Vagina (tissue), 2 donors: ENCODE measurements at regions not wholly inside any gene's neighbourhood (a gene's known extent, or its start where the extent isn't known, plus 50 kb on each side); places are given as distances from the start of the nearest gene placed in this dataset.

Experiments
- DNase-seq, 2 donors: peaks; one replicate each; pipeline ENCODE4 v3.0.0-alpha.2; 2017; ENCODE audit errors: extremely low spot score in 2 of 2
- H3K27ac ChIP-seq: fragments of 200-600 bp; sonication (generic); one replicate; pipeline ENCODE4 v1.5.1; 2019
- H3K27me3 ChIP-seq: fragments of 200-600 bp; sonication (generic); one replicate; pipeline ENCODE4 v1.5.1; 2019
- H3K36me3 ChIP-seq, 2 donors: fragments of 200-600 bp; sonication (generic); one replicate each; pipeline ENCODE4 v1.5.1; 2017 to 2019
- H3K4me1 ChIP-seq: fragments of 200-600 bp; sonication (generic); one replicate; pipeline ENCODE4 v1.5.1; 2019
- H3K4me3 ChIP-seq, 2 donors: fragments of 200-600 bp; sonication (generic); 1 replicate in 1 of 2; 2 replicates in 1 of 2; pipeline ENCODE4 v1.5.1; 2016 to 2019
- H3K9me3 ChIP-seq: fragments of 200-600 bp; sonication (generic); one replicate; pipeline ENCODE4 v1.5.1; 2019
- CTCF ChIP-seq, 3 experiments: fragments of 450-650 bp in 2 of 3; fragments of 200-600 bp in 1 of 3; sonication (generic) in 1 of 3; IDR thresholded peaks; one replicate each; pipeline ENCODE4 v1.5.1; 2017 to 2019; ENCODE audit warnings: antibody characterized with exemption in 3 of 3, mild to moderate bottlenecking in 2 of 3, moderate library complexity in 2 of 3
- POLR2A ChIP-seq, 2 donors: fragments of 450-650 bp; IDR thresholded peaks; one replicate each; pipeline ENCODE4 v1.6.1; 2017; ENCODE audit warnings: antibody characterized with exemption in 2 of 2, mild to moderate bottlenecking in 2 of 2, moderate library complexity in 2 of 2
- POLR2AphosphoS5 ChIP-seq, 2 donors: sonication (generic); formaldehyde crosslinking; IDR thresholded peaks; one replicate each; pipeline ENCODE4 v1.9.0; 2017; ENCODE audit warnings: antibody characterized with exemption in 2 of 2, mild to moderate bottlenecking in 2 of 2, low read depth in 1 of 2; ENCODE audit not compliant: insufficient read depth in 1 of 2
- intact Hi-C: fragments of 100-400 bp; cut with DNase I; formaldehyde crosslinking; loops from one replicate; pipeline ENCODE4 v1.15.1; 2023

- Histone ChIP-seq H3K36me3 (no peaks in the 10 kb centered on the region), H3K4me3 (no peak overlapping the region), H3K27ac (no peak overlapping the region), H3K9me3 (no peaks in the 10 kb centered on the region), H3K27me3 (no peaks in the 10 kb centered on the region), H3K4me1 (no peaks in the 10 kb centered on the region)
- no peak for TF ChIP-seq POLR2AphosphoS5 (IDR thresholded peaks at IDR 0.05; ENCODE audit: insufficient read depth in 1 of 2, low read depth in 1 of 2)
- TF ChIP-seq CTCF (IDR thresholded peaks at IDR 0.05) = no peak
- no peak for TF ChIP-seq POLR2A (IDR thresholded peaks at IDR 0.05)
- intact Hi-C loops = no loop called here
- DNase-seq = no peak
Measured at GRCh38 chr16:11432856-11433395, 87.7 kb downstream of the RMI2 start.

- intact Hi-C loops = no loop called here
- Histone ChIP-seq H3K27me3 (no peaks in the 10 kb centered on the region), H3K36me3 (no peaks in the 10 kb centered on the region), H3K4me3 (no peak overlapping the region), H3K9me3 (peaks cover 5% of the 10 kb centered on the region), H3K27ac (no peak overlapping the region), H3K4me1 (no peaks in the 10 kb centered on the region)
- DNase-seq = no peak
- TF ChIP-seq CTCF (IDR thresholded peaks at IDR 0.05) (no peak), POLR2A (IDR thresholded peaks at IDR 0.05) (no peak), POLR2AphosphoS5 (IDR thresholded peaks at IDR 0.05; ENCODE audit: insufficient read depth in 1 of 2, low read depth in 1 of 2) (no peak)
Measured at GRCh38 chr16:11435576-11435975, 90.3 kb downstream of the RMI2 start.

GRCh38 chr16:11437069-11437468 is 91.8 kb downstream of the RMI2 start:
- Histone ChIP-seq H3K4me3 (no peak overlapping the region), H3K27ac (no peak overlapping the region), H3K36me3 (no peaks in the 10 kb centered on the region), H3K27me3 (no peaks in the 10 kb centered on the region), H3K9me3 (peaks cover 5% of the 10 kb centered on the region), H3K4me1 (no peaks in the 10 kb centered on the region)
- DNase-seq = no peak
- TF ChIP-seq POLR2AphosphoS5 (IDR thresholded peaks at IDR 0.05; ENCODE audit: insufficient read depth in 1 of 2, low read depth in 1 of 2) (no peak), POLR2A (IDR thresholded peaks at IDR 0.05) (no peak), CTCF (IDR thresholded peaks at IDR 0.05) (no peak)
- intact Hi-C loops = no loop called here

- intact Hi-C loops = no loop called here
- peaks cover 5% of the 10 kb centered on the region for H3K9me3 ChIP-seq
- H3K27ac ChIP-seq = no peak overlapping the region
- no peaks in the 10 kb centered on the region for H3K4me1 ChIP-seq
- H3K27me3 ChIP-seq = no peaks in the 10 kb centered on the region
- TF ChIP-seq POLR2AphosphoS5 (IDR thresholded peaks at IDR 0.05; ENCODE audit: insufficient read depth in 1 of 2, low read depth in 1 of 2) (no peak), POLR2A (IDR thresholded peaks at IDR 0.05) (no peak), CTCF (IDR thresholded peaks at IDR 0.05) (no peak)
- DNase-seq = no peak
- H3K36me3 ChIP-seq = no peaks in the 10 kb centered on the region
- H3K4me3 ChIP-seq = no peak overlapping the region
Measured at GRCh38 chr16:11439790-11440656, 94.8 kb downstream of the RMI2 start.

- H3K9me3 ChIP-seq = peaks cover 5% of the 10 kb centered on the region
- no peaks in the 10 kb centered on the region for H3K36me3 ChIP-seq
- no peak overlapping the region for H3K27ac ChIP-seq
- no peak for DNase-seq
- intact Hi-C loops = no loop called here
- TF ChIP-seq POLR2AphosphoS5 (IDR thresholded peaks at IDR 0.05; ENCODE audit: insufficient read depth in 1 of 2, low read depth in 1 of 2) (no peak), CTCF (IDR thresholded peaks at IDR 0.05) (no peak), POLR2A (IDR thresholded peaks at IDR 0.05) (no peak)
- no peaks in the 10 kb centered on the region for H3K27me3 ChIP-seq
- no peaks in the 10 kb centered on the region for H3K4me1 ChIP-seq
- H3K4me3 ChIP-seq = no peak overlapping the region
Measured at GRCh38 chr16:11440657-11441012, 95.4 kb downstream of the RMI2 start.
